ENCODE measurements at regions not wholly inside any gene's neighbourhood (a gene's known extent, or its start where the extent isn't known, plus 50 kb on each side); places are given as distances from the start of the nearest gene placed in this dataset.

GRCh38 chr7:9028012-9028411, 594.6 kb downstream of the NXPH1 start:
- TF ChIP-seq POLR2A (IDR thresholded peaks at IDR 0.05; ENCODE audit: extremely low read depth, insufficient read length) (no peak), CTCF (IDR thresholded peaks at IDR 0.05; ENCODE audit: low read depth, low read length) (no peak)
- TF ChIP-seq, protein P1, sequence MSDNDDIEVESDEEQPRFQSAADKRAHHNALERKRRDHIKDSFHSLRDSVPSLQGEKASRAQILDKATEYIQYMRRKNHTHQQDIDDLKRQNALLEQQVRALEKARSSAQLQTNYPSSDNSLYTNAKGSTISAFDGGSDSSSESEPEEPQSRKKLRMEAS (IDR thresholded peaks at IDR 0.05; ENCODE audit: low read depth, low read length): no peak

Measured in NB4 (cell line).